ENCODE measurements at regions not wholly inside any gene's neighbourhood (a gene's known extent, or its start where the extent isn't known, plus 50 kb on each side); places are given as distances from the start of the nearest gene placed in this dataset.

DNA sequence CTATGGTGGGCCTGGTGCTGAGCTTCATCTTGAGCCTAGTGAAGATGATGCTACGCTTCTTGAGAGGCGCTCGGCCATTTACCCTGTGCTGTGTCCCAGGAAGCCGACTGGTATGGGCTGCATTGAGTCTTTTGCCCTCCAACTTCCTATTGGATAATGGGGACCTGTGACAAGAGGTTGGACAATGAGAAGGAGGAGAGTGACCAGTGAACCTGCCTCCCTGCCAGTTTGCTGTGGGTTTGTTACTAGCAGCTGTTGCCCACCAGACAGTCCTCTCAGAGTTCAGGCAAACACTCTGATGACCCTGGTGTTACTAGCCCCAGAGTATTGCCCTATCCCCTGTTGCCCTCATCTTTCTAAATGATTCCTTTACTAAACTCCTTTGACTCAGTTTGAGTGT is 99.6 kb upstream of the PFN2 start:
- no peak for DNase-seq (ENCODE audit: low read depth)

DNA sequence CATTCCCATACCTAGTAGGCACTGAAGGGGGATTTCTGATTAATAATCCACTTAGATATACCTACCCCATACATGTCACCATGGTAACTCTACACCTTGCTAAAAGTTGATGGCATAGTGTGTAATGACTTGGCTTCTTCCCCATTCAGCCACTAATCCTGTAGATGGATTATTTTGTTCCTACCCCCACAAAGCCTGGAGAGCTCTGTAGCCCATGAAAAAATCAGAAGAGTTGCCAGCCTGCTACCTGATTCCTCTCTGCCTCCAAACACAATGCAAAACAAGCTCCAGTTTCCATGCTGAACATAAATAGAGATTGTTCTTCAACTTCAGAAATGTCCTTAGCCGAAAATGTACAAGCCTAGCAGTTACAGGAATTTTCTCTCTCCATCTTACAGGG is 98.9 kb upstream of the PFN2 start:
- no peak for DNase-seq (ENCODE audit: low read depth)

GRCh38 chr3:150069154-150069527 is 98.4 kb upstream of the PFN2 start:
- DNase-seq (ENCODE audit: low read depth): peak; percentile 54

GRCh38 chr3:150068440-150069153 is 97.9 kb upstream of the PFN2 start:
- no peak for DNase-seq (ENCODE audit: low read depth)

GRCh38 chr3:150067561-150067960 is 96.9 kb upstream of the PFN2 start:
- no peak for DNase-seq (ENCODE audit: low read depth)

DNA sequence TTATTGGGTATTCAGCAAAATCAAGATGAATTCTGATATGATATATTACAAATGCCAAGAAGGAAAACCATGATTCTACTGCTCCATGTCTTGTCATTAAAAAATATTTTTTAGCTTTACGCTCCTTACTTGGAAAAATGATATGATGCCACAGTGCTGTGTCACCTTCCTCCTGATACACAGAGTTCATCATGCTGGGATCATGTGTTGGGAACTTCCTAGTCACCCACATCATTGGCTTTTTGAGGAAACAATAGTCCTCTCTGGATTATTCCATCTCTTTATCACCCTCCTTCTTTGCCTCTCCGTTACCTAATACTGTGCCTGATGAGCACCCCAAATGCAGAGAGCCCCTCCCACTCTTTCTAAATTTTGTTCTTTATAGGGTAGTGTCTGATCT is 94.3 kb upstream of the PFN2 start:
- DNase-seq (ENCODE audit: low read depth): no peak

DNA sequence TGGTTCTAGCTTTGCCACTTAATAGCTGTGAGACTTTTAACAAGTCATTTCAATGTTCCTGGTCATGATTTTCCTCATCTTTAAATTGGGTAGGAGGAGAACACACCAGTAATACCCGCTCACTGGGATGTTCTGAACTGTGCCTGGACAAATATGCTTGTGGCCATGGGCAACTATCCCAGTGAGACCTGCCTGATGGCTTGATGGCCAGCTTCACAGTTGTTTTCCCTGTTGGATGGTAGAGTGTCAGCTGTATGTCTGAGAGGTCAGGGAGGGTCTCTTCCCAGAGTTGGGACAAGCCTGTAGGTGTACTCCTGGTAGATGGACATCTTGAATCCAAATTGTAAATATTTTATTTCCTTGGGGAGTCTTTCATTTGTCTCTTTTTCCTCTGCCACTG is 92.5 kb upstream of the PFN2 start:
- DNase-seq (ENCODE audit: low read depth): no peak

DNA sequence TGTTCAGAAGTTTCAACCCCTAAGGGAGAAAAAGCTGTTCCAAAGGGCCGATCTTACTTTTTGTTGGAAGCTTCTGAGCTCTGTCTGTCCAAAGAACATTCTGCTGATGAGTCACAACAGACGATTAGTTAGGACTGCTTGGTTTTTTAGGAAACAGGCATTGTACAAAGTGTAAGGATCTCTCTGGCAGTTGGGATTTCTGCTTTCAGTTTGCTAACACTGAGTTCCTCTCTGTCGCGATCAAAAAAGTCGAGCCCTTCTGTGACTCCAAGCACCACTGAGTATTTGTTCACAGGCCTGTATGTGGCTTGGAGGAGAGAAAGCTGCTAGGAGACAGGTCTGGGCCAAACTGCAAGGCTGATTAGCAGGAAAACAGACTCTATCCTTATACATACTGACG is 91.8 kb upstream of the PFN2 start:
- DNase-seq (ENCODE audit: low read depth): peak; percentile 84

- DNase-seq (ENCODE audit: low read depth): peak; percentile 83
Measured at GRCh38 chr3:150061288-150062024, 90.8 kb upstream of the PFN2 start.

- DNase-seq (ENCODE audit: low read depth): no peak
Measured at GRCh38 chr3:150059729-150060128, 89.0 kb upstream of the PFN2 start.

GRCh38 chr3:150059241-150059640 is 88.5 kb upstream of the PFN2 start:
- peak; percentile 46 for DNase-seq (ENCODE audit: low read depth)

DNA sequence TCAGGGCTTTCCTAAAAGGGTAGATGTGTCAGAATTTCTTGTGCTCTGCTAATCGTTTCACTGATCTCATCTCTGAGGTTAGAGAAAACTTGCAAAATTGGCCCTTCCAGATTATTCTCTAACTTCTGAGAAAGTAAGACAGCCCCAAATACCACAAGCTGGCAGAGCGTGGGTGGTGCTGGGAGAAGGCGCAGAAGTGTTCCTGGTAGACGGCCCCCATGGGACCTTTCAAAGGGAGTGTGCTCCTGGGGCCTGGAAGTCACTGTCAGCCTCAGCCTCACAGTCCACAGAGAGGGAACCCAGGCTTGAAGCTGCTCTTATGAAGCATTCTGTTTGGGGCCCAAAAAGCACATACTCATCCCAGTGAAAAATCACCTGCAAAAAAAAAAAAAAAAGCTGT is 86.5 kb upstream of the PFN2 start:
- DNase-seq (ENCODE audit: low read depth): no peak

- no peak for DNase-seq (ENCODE audit: low read depth)
Measured at GRCh38 chr3:150055332-150055731, 84.6 kb upstream of the PFN2 start.

GRCh38 chr3:150054635-150055034 is 83.9 kb upstream of the PFN2 start:
- no peak for DNase-seq (ENCODE audit: low read depth)

DNA sequence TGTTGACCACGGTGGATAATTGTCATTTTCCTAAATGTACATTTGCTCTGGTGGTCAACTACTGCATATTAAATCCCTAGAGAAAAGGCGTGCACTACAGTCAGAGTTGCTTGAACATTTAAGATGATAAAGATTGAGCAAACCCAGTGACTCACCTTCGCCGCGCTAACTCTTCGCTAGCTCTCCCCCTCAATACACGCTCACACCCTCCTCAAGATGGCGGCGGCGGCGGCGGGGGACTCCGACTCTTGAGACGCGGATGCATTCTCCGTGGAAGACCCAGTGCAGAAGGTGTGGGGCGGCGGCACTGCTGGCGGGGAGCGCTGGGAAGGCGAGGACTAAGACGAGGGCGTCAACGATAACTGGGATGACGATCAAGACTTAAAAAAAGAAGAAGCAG is 79.8 kb upstream of the PFN2 start:
- DNase-seq (ENCODE audit: low read depth): no peak

- peak; percentile 54 for DNase-seq (ENCODE audit: low read depth)
Measured at GRCh38 chr3:150049317-150049716, 78.6 kb upstream of the PFN2 start.

DNA sequence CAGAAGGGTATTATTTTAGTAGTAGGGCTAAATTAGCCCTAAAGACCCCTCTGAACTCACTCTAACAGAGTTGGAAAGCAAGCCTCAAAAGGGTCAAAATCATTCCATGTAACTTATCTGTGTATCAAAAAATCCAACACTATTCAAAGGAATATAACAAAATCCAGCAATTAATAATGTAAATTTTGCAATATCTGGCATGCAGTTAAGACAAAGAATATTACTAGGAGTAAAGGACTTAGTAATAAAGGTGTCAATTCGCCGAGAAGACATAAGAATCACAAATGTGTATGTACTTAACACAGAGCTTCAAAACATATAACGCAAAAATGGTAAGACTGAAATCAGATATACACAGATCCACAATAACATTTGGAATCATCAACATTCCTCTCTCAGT is 71.2 kb upstream of the PFN2 start:
- DNase-seq (ENCODE audit: low read depth): no peak

DNA sequence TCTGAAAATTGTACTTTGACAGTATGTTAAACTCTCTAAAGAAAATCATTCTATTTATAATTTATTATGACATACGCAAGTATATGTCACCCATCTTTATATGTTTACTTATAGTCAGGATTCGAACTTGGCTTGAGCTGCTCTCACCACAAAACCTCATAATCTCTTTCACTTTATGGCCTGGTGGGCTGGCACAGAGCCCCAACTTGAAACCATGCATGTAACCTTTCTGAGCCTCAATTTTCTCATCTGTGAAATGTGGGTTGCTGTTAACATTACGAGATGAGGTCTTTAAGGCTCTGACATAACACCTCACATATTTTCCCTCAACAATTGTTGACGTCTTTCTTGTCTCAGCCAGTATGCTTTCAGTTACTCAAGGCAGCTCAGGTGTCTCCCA is 69.4 kb upstream of the PFN2 start:
- DNase-seq (ENCODE audit: low read depth): no peak

- no peak for DNase-seq (ENCODE audit: low read depth)
Measured at GRCh38 chr3:150038830-150039229, 68.1 kb upstream of the PFN2 start.

DNA sequence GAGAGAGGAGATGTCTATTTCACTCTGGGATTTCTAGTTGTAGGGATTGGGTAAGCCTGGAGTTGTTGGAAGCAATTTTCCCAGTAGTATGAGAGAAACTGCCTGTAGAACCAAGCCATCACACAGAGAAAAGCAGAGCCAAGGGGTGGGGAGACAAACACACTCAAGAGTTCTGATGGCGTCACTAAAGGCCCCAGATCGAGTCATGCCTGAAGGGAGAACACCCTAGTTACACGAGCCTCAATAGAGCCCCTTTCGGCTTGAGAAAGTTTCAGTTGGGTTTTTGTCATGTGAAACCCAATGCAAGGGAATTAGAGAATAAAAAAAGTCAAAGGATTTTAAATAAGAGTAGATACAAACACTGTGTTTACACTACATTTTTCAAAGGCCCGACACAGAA is 66.1 kb upstream of the PFN2 start:
- no peak for DNase-seq (ENCODE audit: low read depth)

- no peak for DNase-seq (ENCODE audit: low read depth)
Measured at GRCh38 chr3:150035910-150036612, 65.4 kb upstream of the PFN2 start.

GRCh38 chr3:150035301-150035779 is 64.6 kb upstream of the PFN2 start:
- no peak for DNase-seq (ENCODE audit: low read depth)

DNA sequence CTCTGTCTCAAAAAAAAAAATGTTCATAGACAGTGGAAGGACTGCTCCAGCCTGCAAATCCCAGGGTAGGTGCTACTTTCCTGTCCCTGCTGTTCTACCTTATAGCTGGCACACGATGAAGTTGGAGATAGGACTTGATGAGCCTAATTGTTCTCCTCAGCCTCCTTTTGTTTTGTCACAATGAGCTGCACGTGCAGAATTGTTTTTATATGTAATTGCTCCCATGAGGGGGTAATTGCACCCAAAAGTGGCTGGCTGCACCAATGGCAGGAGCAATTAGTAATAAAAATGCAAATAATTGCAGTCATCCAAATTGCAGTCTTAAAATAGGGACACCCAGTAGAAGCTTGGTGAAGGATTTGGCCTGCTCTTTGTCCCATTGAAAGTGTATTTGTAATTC is 63.0 kb upstream of the PFN2 start:
- DNase-seq (ENCODE audit: low read depth): no peak

All from LHCN-M2 (cell line).